Stimulated activated CD8-positive, alpha-beta memory T cell treated with anti-CD3 and anti-CD28 coated beads, Interleukin-7, amount 100 ng/mL, for 4 hours (primary cell): ENCODE measurements at regions not wholly inside any gene's neighbourhood (a gene's known extent, or its start where the extent isn't known, plus 50 kb on each side); places are given as distances from the start of the nearest gene placed in this dataset.

Source experiments
- DNase-seq, 2 donors: peaks; one replicate each; pipeline ENCODE4 v3.0.0-alpha.2; 2020; ENCODE audit warnings: low read depth in 2 of 2

DNA sequence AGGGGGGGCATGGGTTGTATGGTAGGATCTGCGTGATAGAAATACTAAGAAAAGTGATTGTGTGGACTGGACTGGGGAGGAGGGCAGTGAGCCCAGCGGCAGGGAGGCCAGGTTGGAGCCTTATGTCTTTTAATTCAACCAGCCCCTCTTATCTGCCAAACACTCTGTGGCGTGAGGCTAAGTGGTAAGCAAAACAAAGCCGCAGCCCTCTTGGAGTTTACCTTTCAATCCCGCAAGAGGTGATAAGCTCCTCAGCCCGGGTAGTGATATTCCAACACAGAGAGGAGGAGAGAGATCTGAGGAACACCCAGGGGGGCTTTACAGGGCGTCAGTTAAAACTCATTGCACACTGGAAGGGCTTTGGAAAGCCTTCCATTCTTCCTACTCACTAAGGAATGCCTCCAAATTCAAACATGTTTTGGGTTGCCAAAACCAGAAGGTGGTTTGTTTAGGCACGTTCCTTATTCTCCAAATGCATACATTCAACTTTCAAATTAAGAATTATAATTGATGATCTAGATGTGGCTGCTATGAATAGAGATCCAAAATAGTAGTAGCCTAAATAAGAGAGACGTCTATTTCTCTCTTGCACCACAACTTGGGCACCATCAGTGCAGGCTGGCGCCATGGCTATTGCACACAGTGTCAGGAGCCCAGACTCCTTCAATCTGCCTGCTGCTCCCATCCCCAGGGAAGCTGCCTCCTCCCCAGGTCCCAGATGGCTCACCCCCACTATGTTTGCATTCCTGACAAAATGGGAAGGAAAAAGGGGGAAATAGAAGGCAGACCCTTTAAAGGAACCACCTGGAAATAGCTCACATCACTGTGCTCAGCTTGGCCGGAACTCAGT is 75.1 kb upstream of the FSTL4 start:
- no peak for DNase-seq

DNA sequence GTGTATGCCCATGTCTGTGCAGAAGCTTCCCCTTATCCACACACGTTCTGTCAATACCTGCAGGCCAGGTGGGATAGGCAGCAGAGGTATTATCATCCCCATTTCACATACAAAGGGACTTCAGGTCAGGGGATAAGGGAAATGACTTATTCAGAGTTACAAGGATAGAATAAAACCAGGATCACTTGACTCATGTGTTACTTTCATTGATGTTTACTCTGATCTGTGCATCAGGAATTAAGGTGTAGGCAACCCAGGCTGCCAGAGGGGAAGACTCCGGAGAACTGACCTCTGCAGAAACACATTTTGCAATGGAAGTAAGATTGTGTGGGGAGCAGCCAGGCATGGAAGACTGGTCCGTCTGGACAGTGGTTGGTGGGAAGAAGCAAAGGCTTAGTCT is 74.2 kb upstream of the FSTL4 start:
- DNase-seq: no peak

DNA sequence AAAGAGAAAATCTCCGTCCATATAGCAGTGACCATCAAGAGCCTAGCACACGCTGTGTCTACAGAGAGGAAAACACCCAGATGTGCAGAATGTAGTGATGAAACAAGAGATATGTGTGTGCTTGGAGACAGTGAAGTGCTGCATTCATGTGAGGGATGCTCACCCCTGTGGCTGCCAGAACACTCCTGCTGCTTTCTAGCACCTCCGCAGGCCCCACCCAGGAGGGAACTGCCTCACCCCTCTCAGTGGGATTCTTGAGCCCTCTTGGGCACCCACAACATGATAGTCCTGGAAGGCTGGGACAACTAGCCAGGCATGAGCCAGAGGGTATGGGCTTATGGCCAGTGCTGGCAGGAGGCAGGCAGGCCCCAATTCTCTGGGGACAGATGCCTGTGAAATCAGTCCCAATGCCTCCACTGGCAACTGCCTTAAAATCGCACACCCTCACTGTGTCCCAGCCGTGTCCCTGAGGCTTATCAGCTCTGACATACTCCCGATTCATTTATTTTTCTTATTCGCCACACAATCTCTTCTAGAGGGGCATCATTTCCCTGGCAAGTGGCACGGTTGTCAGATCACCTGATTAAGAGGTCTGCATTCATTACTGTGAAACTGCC is 73.2 kb upstream of the FSTL4 start:
- DNase-seq: no peak

DNA sequence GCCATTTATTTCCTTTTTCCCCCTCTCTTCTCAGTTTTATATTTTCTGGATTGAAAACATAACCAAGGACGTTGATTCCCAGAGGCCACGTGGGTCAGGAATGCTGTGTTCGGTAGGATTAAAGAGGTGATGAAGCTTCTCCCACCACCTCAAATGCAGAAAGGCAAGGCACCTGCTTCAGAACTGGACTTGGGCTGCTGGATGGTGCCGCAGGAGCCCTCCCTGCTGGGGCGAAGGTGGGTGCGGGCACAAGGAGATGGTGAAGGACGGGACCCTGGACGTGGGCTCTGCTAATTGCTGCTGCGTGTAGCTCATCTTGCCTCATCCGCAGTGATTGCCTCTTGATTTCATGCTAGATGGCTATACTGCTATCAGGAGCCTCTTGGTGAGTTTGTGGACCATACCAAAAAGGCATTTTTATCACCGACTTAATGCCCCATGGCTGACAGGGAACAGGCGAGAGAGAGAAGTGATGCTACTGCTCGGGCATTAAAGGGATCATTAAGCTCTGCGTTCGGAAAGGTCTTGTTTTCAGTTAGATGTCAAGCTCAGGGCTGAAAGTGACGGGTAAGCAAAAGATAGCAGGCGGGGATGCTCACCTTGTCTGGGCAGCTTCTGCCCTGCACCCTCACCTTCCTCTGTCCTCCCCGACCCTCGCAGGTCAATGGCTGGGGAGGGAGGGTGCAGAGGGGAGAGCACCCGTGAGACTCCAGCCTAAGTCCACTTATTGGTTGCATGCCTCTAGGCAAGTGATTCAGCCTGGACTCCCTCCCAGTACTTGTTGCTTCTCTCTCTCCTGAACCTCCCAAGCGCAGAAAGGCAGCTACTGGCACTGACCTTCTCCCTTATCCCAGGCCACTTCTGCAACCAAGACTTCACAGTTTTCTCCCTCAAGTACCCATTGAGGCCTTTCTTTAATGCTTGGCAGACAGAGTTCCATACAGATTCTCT is 71.6 kb upstream of the FSTL4 start:
- DNase-seq: no peak

DNA sequence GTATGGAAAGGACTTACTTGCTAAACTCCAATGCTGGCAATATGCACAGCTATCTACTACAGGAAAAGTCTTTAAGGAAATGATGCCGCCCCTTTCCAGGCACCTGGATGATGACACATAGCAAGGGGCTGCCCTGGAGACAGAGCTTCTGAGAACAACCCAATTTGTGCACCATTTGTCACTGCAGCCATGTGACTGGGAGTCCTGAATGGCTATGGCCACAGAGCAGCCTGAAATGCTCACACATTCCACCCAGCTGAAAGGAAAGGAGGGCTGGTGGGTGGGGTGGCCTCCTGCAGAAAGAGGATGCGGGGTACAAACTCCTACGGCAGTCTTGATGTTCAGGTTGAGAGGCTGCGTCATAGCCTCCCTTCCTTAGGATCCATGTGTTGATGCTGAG is 70.1 kb upstream of the FSTL4 start:
- DNase-seq: no peak

DNA sequence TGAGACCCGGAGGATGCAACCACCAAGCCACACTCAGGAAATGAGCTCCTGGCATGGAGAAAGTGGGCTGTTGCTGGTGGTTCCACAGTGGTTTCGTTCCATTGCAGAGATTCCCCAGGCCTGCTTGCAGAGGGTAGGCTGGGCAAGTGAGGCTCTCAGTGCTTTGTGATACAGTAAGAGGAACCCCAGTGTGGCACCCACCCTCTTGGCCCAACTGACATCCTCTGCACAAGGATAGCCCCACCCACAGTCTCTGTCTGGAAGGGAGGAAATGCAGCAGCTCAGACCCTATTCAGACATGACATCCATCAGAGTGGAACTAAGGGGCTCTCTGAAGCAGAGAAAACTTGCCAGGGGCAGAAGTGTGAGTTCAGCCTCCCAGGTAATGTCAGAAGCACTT is 69.6 kb upstream of the FSTL4 start:
- DNase-seq: no peak

DNA sequence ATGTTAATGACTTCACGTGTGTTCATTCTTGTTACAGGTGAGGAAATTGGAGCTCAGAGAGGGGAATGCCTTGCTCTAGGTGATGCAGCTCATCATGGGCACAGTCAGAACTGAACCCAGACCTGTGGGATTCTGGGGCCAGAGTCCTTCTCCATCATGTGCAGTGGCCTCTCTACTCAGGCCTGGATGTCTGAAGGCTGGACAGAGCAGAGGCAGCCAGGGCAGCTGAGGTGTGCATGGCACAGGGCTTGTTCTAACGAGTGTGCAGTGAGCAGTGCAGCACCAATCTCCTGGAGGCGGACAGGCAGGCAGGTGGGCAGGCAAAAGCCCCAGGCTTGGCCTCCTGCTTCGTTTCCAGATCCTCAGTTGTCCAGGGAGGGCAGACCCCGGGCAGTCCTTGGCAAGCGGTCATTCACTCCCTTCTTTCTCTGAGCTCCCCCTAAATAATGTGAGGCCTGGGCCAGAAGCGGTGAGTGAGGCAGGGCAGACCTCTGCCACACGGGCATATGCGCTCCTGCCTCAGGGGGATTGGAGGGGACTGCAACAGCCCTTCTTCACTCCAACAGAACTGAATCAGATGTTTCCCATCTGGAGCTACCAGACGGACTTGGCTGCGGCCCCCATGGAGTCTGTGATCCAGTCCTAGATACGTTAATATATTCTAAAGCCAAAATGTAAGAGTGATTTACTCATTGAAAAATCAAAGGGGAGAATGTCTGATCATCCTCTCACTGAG is 68.7 kb upstream of the FSTL4 start:
- no peak for DNase-seq

DNA sequence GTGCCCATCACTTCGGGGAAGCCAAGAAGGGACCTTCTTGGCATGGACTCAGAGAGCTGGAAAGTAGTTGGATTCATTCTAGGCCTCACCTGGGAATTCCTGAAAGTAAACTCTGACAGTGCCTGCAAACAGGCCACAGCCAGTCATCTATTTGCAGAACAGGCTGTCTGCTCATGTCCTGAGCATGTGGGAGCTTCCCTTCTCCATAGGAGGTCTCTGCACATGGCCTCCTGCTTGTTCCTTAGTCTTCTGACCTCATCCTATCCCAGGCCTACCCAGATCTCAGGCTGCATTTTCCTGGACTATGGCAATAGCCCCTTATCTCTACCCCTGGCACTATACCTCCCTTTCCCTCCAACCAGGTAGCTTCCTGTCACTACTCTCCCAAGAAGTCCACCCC is 67.2 kb upstream of the FSTL4 start:
- no peak for DNase-seq

DNA sequence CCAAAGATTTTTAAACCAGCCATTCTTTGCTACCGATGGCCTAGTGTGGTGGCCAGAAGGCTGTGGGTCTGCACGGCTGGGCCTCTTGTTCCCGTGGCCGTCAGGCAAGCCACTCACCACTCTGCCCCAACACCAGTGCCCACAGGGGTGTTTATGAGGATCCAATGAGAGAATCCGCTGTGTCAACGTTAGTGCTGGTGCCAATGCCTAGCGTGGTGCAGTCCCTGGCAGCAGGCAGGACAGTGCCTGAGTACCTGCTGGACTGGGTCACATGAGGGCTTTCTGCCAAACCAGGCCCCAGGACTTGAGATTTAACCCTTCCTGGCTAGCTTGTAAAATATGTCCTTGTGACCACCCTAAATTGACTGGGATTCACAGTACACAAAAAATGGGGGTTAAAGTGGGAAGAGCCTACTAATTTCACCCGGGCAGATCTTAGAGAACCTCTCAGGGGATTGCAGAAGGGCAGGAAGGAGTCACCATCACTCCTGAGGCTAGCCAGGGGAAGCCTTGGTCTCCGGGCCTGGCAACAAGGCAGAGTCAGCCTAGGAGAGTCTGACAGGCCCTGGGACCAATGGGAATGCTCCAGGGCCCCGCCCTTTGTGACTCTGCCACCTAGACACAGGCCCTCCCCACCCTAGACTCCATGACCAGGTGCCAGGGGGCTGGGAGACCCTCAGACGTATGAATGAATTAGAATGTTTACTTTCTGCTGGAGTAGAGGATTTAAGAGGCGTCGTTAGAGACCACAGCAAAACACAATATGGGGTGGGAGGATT is 63.2 kb upstream of the FSTL4 start:
- no peak for DNase-seq

DNA sequence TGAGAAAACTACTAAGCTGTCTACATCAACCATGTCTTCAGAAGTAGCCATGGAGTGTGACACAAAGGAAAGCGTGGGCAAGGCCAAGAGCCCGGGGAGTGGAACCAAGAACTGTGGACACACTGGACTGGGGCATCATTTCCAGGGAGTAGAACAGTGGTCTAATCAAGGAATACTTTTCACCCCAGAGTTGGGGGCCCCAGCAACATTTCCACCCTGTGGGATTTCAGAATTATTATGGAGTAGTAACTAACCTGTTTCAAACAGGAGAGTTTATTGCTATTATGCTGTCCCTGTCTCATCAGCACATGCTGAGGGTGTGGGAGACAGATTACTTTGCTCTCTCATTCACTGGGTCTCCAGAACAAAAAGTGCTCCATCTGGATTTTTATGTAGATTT is 58.0 kb upstream of the FSTL4 start:
- no peak for DNase-seq

DNA sequence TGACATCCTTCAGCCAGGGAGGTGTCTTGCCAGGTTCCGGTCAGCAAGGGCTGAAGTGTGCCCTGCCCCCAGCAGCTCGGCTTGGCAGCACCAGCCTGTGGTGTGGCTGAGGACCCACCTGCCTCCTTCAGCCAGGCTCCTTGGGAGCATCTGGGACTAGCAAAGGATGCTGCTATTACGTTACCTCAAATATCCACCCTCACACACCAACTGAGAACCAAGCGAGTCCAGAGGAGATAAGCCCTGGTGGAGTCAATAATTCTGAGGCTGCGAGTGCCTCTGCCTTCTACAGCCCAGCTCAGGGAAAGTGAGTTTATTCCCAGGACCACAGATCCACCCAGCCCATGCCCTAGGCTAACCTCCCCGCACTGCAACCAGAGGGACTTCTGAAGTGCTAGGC is 57.1 kb upstream of the FSTL4 start:
- DNase-seq: no peak

DNA sequence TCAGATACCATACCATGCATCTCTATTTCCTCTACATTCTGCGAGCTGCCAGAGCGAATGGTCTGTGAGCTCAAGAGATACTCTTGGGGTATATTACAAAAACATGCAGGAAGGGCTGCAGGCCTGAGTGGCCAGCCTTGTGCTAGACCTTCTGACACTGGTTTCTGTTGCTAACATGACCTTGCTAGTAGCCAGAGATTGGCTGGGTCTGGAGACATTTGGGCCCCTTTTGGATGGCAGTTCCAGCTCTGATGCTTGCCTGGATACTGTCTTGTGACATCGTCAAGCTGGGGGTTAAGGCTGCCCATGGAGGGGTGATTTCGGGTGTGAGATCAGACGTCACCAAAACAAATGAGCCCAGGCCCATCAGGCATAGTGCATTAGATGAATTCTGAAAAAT is 56.1 kb upstream of the FSTL4 start:
- DNase-seq: no peak

DNA sequence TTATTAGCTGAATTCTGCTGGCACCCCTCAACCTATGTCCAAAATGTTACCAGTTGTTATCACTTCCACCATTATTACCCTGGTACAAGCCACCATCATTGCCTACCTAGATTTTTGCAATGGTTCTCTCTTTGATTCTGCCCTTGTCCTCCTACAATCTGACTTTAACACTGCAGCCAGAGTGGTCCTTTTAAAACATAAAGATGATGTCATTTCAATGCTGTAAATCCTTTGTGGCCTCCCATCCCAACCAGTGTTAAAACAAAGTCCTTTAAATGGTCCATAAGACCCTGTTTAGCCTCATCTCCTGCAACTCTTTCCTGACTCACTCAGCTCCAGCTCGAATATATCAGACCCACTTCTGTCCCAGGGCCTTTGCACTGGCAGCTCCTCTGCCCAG is 54.9 kb upstream of the FSTL4 start:
- no peak for DNase-seq

DNA sequence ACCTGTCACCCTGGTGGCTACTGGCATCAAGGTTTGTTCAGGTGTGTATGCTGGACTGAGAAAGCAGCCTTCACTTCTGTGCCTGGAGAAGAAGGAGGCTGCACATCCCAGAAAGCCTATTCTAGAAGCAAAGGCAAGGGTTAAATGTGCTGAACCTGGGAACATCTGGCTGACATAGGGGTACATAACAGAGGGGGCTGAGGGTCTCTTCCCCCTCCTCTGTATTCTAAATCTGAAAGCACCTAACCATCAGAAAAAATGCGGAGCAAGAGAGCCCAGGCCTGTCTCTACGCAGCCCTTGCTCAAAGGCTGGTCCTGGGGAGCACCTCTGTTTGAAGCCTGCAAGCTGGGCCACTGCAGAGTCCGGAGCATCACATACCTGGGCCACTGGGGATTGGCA is 53.2 kb upstream of the FSTL4 start:
- no peak for DNase-seq

DNA sequence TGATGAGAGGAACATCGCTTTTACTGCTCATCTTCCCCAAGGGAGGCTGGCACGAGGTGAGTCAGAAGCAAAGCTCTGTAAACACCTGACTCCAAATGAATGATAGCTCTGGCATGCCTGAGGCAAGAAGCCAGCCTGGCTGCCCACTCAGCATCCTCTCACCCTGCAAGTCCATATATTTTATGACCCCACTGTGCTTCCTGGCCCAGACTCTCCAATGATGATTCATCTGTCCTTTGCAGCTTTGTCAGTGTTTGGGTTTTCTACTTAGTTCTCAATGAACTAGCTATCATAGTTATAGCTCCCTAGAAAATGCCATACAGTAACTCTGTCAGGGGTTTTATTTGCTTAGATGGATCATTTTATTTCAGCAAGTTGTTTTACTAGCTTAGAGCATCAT is 52.1 kb upstream of the FSTL4 start:
- no peak for DNase-seq

DNA sequence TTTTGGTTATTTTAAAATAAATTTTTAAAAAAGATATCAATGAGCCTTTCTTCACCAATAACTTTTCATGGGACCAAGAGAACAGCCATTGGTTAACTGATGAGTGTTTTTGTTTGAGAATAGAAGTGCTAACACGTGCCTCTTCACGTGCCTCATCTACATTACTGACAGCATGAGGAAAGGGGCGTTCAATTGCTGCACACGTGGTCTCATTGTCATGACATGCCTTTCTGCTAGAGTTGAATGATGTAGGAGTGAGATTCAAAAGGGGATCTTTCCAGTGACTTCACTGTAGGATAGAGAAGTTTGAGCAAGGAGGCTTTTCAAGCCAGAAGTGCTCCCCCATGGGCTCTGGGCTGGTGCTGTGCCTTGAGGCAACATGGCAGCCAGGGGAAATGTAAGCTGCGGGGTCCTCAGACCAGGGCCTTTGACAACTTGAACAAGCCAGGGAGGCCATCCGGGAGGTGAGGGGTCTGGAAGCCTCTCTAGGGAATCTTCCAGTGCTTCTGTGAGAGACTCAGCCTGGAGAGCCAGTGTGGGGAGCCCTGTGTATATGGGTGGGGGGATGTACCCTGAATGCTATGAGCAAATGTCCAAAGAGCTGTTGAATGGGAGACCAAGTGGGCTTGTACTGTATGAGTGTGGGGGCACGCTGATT is 51.2 kb upstream of the FSTL4 start:
- no peak for DNase-seq

DNA sequence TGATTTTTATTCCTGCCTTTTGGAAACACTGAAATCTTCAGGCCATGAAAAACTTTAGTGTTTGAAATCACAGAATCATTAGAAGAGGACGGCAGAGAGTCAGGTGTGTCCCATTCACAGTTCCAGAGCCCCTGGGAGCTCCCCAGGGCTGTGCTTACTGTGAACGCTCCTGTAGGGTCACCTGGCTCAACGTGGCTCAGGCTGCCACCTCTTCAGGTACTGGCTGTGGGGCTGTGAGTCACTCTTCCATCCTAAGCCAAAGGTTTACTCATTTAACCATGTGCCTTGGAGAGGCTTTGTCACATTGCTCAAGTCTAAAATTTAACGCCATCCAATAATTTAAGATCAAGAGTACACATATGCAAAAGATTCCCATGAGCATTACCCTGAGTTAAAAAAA is 50.2 kb upstream of the FSTL4 start:
- DNase-seq: no peak
